GM18520 (cell line): ENCODE measurements at regions not wholly inside any gene's neighbourhood (a gene's known extent, or its start where the extent isn't known, plus 50 kb on each side); places are given as distances from the start of the nearest gene placed in this dataset.

Source experiments
- ATAC-seq: cut with Tn5 transposase; IDR thresholded peaks from one replicate; pipeline ENCODE4 v1.9.1; 2021; ENCODE audit not compliant: unreplicated experiment

GRCh38 chr3:110070161-110070916 is 733.0 kb upstream of the DPPA4 start:
- no peak for ATAC-seq

GRCh38 chr3:110074095-110074494 is 736.7 kb upstream of the DPPA4 start:
- ATAC-seq = no peak

- no peak for ATAC-seq
Measured at GRCh38 chr3:110077093-110077492, 739.7 kb upstream of the DPPA4 start.

DNA sequence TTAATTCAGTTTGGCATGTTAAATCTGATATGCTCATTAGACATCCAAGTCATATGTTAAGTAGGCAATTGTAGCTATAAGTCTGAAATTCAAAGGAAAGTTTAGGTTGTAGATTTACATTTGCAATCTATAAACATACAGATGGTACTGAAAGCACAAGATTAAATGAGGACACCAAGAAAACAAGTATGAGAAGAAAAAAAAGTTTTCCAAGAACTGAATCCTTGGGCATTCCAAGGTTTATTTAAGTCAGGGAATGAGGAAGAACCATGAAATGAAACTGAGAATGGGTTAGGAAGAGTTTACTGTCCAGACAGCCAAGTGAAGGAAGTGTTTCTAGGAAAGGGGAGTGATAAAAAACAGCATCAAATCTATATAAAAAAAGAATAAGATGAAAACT is 756.1 kb upstream of the DPPA4 start:
- ATAC-seq = no peak

DNA sequence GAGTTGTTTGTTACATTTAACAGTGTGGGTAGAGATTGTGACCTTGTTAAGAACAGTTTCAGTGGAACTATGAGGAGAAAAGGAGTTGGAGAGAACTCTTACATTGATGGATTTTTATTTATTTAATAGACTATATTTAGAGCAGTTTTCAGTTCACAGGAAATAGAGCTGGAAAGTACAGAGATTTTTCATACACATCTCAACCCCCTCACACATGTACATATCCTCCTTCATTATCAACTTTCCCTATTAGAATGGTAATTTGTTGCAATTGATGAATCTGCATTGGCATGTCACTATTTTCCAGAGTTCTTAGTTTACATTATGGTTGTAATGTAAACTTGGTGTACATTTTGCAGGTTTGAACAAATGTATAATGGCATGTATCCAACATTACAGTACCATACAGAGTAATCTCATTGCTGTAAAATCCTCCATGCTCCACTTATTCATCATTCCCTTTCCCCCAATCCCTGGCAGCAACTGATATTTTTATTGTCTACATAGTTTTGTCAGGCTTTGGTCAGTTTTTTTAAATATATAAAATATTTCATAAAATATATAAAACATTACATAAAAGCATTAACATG is 756.6 kb upstream of the DPPA4 start:
- ATAC-seq = no peak

GRCh38 chr3:110099711-110100110 is 762.4 kb upstream of the DPPA4 start:
- ATAC-seq = no peak

GRCh38 chr3:110101361-110101760 is 764.0 kb upstream of the DPPA4 start:
- ATAC-seq = no peak

DNA sequence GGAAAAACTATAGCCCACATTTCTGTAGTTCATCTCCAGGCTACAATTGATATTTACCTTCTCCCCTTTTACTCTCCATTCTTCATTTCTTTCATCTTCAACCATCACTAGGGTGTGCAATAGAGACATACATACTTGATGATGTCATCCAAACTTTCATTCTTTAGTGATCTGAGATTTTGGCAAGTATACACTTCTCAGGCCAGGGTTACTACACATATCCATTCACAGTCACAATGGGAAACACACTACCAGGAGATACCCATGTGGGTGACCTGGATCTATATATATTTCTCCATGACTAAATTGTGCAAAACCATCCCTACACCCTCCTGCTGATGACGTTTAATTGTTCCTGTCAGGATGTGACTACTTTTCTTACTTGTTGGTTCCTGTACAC is 769.5 kb upstream of the DPPA4 start:
- ATAC-seq = no peak

DNA sequence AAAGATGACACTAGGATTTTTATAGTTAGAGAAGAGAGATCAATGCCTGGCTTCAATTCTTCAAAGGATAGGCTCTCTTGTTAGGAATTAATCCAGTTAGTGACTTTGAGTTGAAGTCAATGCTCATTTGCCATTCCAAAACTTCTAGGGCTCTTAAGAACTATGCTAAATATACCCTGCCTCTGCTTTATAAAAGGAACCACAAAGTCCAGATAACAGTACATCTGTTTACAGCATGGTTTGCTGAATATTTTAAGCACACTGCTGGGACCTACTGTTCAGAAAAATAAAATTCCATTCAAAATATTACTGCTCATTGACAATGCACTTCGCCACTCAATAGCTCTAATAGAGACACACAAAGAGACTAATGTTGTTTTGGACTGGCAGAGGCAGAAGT is 786.6 kb upstream of the DPPA4 start:
- no peak for ATAC-seq

DNA sequence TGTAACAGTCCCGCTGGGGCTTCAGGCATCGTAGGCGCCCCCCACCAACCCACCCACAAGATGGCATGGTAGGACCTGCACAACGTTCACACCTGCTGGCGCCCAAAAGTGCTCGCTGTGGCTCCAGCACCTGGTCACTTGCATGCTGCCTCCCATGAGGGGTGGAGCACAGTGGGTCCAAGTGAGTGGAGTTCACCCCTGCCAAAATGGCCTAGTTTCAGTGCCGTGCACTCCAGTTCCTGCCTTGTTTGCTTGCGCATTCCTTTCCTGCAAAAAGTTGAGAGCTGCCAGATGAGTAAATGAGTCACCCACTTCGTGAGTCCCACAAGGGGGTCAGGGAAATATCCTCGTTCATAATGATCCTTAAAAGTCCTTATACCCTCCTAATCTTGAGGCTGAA is 788.7 kb upstream of the DPPA4 start:
- ATAC-seq = no peak

DNA sequence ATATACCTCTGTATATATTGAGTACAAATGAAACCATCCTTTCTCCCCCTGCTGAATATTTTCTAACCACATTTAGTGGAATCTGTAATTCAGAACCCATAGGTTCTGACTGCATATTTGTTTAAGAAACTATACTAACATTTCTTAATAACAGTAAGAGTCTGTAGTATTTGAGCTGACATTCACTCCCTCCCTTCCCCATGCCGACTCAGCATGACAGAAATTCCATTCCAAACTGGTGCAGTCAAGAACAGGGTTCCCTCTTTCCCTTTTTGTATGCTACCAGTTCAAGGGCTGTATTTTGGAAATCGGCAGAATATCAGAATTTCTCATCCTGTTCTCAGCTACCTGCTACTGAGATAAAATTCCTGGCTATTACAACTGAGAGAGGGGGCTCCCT is 796.6 kb upstream of the DPPA4 start:
- ATAC-seq = no peak

DNA sequence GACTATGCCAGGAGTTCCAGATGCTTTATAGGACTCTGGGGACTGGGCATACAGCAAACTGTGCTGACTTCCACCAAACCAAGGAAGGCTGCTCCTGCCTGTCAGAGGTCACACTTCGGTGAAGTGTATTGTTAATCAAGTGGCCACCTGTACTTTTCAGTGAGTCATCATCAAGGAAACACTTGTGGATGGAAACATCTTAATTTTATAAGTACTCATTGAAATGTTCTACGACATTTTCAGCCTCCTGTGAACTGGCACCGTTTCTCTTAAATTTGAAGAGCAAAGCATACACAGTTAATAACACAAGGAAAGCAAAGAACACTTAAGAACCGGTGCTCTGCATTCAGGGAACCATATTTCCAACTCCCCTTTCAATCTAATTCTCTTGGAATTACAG is 801.7 kb upstream of the DPPA4 start:
- ATAC-seq = no peak

GRCh38 chr3:110139821-110140220 is 802.5 kb upstream of the DPPA4 start:
- no peak for ATAC-seq

DNA sequence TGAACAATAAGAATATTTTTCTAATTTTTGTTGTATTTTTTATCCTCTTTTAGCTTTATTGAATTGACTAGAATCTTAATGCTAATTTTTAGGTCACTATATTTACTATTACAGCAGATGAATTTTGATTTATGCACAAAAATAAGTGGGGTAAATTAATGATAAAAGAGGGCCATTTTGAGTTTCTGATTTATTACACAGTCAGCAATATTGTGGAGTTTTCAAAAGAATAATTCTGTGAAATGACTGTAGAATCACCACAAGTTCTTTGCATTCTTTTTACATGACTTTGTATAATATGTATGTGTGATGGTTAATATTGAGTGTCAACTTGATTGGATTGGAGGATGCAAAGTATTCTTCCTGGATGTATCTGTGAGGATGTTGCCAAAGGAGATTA is 812.4 kb upstream of the DPPA4 start:
- no peak for ATAC-seq

- no peak for ATAC-seq
Measured at GRCh38 chr3:110157221-110157620, 819.9 kb upstream of the DPPA4 start.

- ATAC-seq = no peak
Measured at GRCh38 chr3:110164632-110165369, 827.5 kb upstream of the DPPA4 start.

DNA sequence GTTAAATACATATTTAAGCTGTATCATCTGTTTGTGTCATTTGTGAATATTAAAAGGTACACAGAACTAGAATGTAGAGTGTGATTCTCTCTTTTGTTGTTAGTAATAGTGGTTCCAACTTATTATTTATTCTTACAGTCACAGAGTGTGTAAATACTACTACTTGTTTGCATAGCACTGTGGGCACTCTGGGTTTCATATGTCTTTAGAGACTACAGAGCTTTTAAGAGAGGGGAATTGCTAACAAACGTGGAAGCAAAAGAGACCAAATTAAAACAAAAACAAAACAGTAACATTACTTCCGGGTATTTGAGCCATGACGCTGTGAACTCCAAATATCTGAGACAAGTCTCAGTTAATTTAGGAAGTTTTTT is 828.0 kb upstream of the DPPA4 start:
- no peak for ATAC-seq

GRCh38 chr3:110165753-110166152 is 828.4 kb upstream of the DPPA4 start:
- no peak for ATAC-seq

GRCh38 chr3:110166791-110167190 is 829.4 kb upstream of the DPPA4 start:
- no peak for ATAC-seq

DNA sequence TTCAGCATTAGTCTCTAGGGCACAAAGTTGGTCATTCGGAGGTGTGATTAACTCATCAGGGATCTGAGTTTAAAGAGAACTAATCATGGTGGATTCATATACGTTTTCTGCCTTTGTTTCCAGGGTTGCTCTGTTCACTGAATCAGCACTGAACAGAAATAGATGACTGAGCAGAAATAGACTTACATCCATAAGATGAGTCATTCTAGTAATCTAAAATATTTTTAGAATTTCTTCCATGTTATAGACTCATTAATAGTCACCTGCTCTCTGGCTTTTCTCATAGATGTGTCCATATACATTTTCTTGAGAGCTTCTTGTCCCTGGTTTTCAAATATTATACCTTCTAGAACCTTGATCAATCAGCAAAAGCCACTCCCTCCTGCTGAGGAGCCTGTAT is 837.6 kb upstream of the DPPA4 start:
- no peak for ATAC-seq

- no peak for ATAC-seq
Measured at GRCh38 chr3:110178965-110179364, 841.6 kb upstream of the DPPA4 start.

- no peak for ATAC-seq
Measured at GRCh38 chr3:110180733-110181132, 843.4 kb upstream of the DPPA4 start.
